ENCODE measurements at regions not wholly inside any gene's neighbourhood (a gene's known extent, or its start where the extent isn't known, plus 50 kb on each side); places are given as distances from the start of the nearest gene placed in this dataset.
A peak's percentile ranks its signal among the peaks of the same experiment; 100 is the strongest.

GRCh38 chr10:112898540-112899390 is 51.3 kb upstream of the TCF7L2 start:
- H3K27ac ChIP-seq: no peak overlapping the region
- peak overlapping the region; percentile 44 for H3K4me3 ChIP-seq
- no peak for TF ChIP-seq CTCF (IDR thresholded peaks at IDR 0.05)
- DNase-seq (ENCODE audit: low spot score): no peak

- no peak overlapping the region for H3K4me3 ChIP-seq
- TF ChIP-seq CTCF (IDR thresholded peaks at IDR 0.05): no peak
- DNase-seq (ENCODE audit: low spot score): no peak
- H3K27ac ChIP-seq: no peak overlapping the region
Observed at GRCh38 chr10:112899391-112900065, 50.5 kb upstream of the TCF7L2 start.

All from coronary artery (tissue), 2 donors.